ENCODE measurements at regions not wholly inside any gene's neighbourhood (a gene's known extent, or its start where the extent isn't known, plus 50 kb on each side); places are given as distances from the start of the nearest gene placed in this dataset.

GRCh38 chr11:21704539-21704938 lies 488.3 kb upstream of the ANO5 start:
- Histone ChIP-seq H3K27me3 (ENCODE audit: control insufficient read depth, insufficient read depth, low read length) (no peaks in the 10 kb centered on the region), H2AFZ (ENCODE audit: low read length) (no peak overlapping the region), H3K79me2 (ENCODE audit: control insufficient read depth, insufficient read depth, low read length) (no peaks in the 10 kb centered on the region), H4K20me1 (ENCODE audit: control insufficient read depth, extremely low read depth, insufficient read depth, low read length) (no peaks in the 10 kb centered on the region), H3K9me3 (ENCODE audit: control insufficient read depth, insufficient read depth, low read depth, low read length) (no peaks in the 10 kb centered on the region), H3K4me1 (ENCODE audit: control insufficient read depth, extremely low read depth, insufficient read depth, low read length) (no peaks in the 10 kb centered on the region), H3K27ac (ENCODE audit: insufficient read depth, low read length) (no peak overlapping the region), H3K4me2 (ENCODE audit: extremely low read depth, insufficient read depth, low read length) (no peak overlapping the region), H3K4me3 (replicated peaks in 1 of 4; ENCODE audit: control extremely low read depth in 1 of 4, insufficient read depth in 1 of 4, low read depth in 3 of 4, low read length in 4 of 4) (no peak overlapping the region), H3K36me3 (ENCODE audit: control insufficient read depth, insufficient read depth, low read length) (no peaks in the 10 kb centered on the region), H3K9ac (ENCODE audit: insufficient read depth, low read length) (no peak overlapping the region)
- no peak for TF ChIP-seq CTCF (conservative IDR thresholded peaks at IDR 0.05 in 1 of 2, IDR thresholded peaks at IDR 0.05 in 1 of 2; ENCODE audit: low read depth in 1 of 2, low read length in 2 of 2)
- no peak for TF ChIP-seq EZH2 (IDR thresholded peaks at IDR 0.05; ENCODE audit: low read length, missing control alignments)
- no peak for DNase-seq (ENCODE audit: low read depth in 2 of 2)

- Histone ChIP-seq H3K4me1 (ENCODE audit: control insufficient read depth, extremely low read depth, insufficient read depth, low read length) (no peaks in the 10 kb centered on the region), H3K79me2 (ENCODE audit: control insufficient read depth, insufficient read depth, low read length) (no peaks in the 10 kb centered on the region), H3K4me2 (ENCODE audit: extremely low read depth, insufficient read depth, low read length) (no peak overlapping the region), H3K9me3 (ENCODE audit: control insufficient read depth, insufficient read depth, low read depth, low read length) (no peaks in the 10 kb centered on the region), H3K27me3 (ENCODE audit: control insufficient read depth, insufficient read depth, low read length) (no peaks in the 10 kb centered on the region), H3K27ac (ENCODE audit: insufficient read depth, low read length) (no peak overlapping the region), H3K4me3 (replicated peaks in 1 of 4; ENCODE audit: control extremely low read depth in 1 of 4, insufficient read depth in 1 of 4, low read depth in 3 of 4, low read length in 4 of 4) (no peak overlapping the region), H2AFZ (ENCODE audit: low read length) (no peak overlapping the region), H3K36me3 (ENCODE audit: control insufficient read depth, insufficient read depth, low read length) (no peaks in the 10 kb centered on the region), H4K20me1 (ENCODE audit: control insufficient read depth, extremely low read depth, insufficient read depth, low read length) (no peaks in the 10 kb centered on the region), H3K9ac (ENCODE audit: insufficient read depth, low read length) (no peak overlapping the region)
- no peak for TF ChIP-seq CTCF (conservative IDR thresholded peaks at IDR 0.05 in 1 of 2, IDR thresholded peaks at IDR 0.05 in 1 of 2; ENCODE audit: low read depth in 1 of 2, low read length in 2 of 2)
- no peak for TF ChIP-seq EZH2 (IDR thresholded peaks at IDR 0.05; ENCODE audit: low read length, missing control alignments)
- DNase-seq (ENCODE audit: low read depth in 2 of 2) = no peak
These were observed 485.7 kb upstream of the ANO5 start for GRCh38 chr11:21707116-21707739.

GRCh38 chr11:21710809-21711208 lies 482.1 kb upstream of the ANO5 start:
- Histone ChIP-seq H3K79me2 (ENCODE audit: control insufficient read depth, insufficient read depth, low read length) (no peaks in the 10 kb centered on the region), H3K9ac (ENCODE audit: insufficient read depth, low read length) (no peak overlapping the region), H3K27me3 (ENCODE audit: control insufficient read depth, insufficient read depth, low read length) (no peaks in the 10 kb centered on the region), H3K4me3 (replicated peaks in 1 of 4; ENCODE audit: control extremely low read depth in 1 of 4, insufficient read depth in 1 of 4, low read depth in 3 of 4, low read length in 4 of 4) (no peak overlapping the region), H3K4me1 (ENCODE audit: control insufficient read depth, extremely low read depth, insufficient read depth, low read length) (no peaks in the 10 kb centered on the region), H3K4me2 (ENCODE audit: extremely low read depth, insufficient read depth, low read length) (no peak overlapping the region), H2AFZ (ENCODE audit: low read length) (no peak overlapping the region), H3K36me3 (ENCODE audit: control insufficient read depth, insufficient read depth, low read length) (no peaks in the 10 kb centered on the region), H3K27ac (ENCODE audit: insufficient read depth, low read length) (no peak overlapping the region), H3K9me3 (ENCODE audit: control insufficient read depth, insufficient read depth, low read depth, low read length) (no peaks in the 10 kb centered on the region), H4K20me1 (ENCODE audit: control insufficient read depth, extremely low read depth, insufficient read depth, low read length) (no peaks in the 10 kb centered on the region)
- DNase-seq (ENCODE audit: low read depth in 2 of 2) = no peak
- TF ChIP-seq CTCF (conservative IDR thresholded peaks at IDR 0.05 in 1 of 2, IDR thresholded peaks at IDR 0.05 in 1 of 2; ENCODE audit: low read depth in 1 of 2, low read length in 2 of 2) = no peak
- no peak for TF ChIP-seq EZH2 (IDR thresholded peaks at IDR 0.05; ENCODE audit: low read length, missing control alignments)
